HepG2 (cell line): ENCODE measurements at regions not wholly inside any gene's neighbourhood (a gene's known extent, or its start where the extent isn't known, plus 50 kb on each side); places are given as distances from the start of the nearest gene placed in this dataset.

ENCODE experiments used
- ATAC-seq: fragments of 200-7000 bp; cut with Tn5 transposase; 3 replicates; pipeline ENCODE4 v1.9.1; 2020; ENCODE audit warnings: mild to moderate bottlenecking, moderate library complexity
- BruUV-seq: library from RNA; stranded (reverse); fragments of 400-500 nt; replicated peaks from 2 replicates; lab custom pipeline; 2021; lab: Mats Ljungman, UMichigan
- CTCF ChIA-PET: fragments of 300-600 bp; formaldehyde crosslinking; extraction: SDS; loops from one replicate; lab custom pipeline; 2021; ENCODE audit warnings: low total read pairs, inconsistent platforms, low intra/inter-chr PET ratio; lab: Yijun Ruan, JAX
- POLR2A ChIA-PET: fragments of 350-600 bp; sonication (Branson Sonifier 250); formaldehyde crosslinking; loops from one replicate; lab custom pipeline; 2020; ENCODE audit warnings: antibody characterized with exemption, inconsistent platforms; lab: Yijun Ruan, JAX
- DNase-seq: peaks from one replicate; pipeline ENCODE4 v3.0.0-alpha.2; 2015; ENCODE audit warnings: low spot score
- FAIRE-seq: peaks from 3 replicates; lab custom pipeline; 2011; peaks lifted over from hg19 to GRCh38; lab: Jason Lieb, UNC
- H2AFZ ChIP-seq: one replicate; pipeline ENCODE4 v1.6.1; 2011; ENCODE audit warnings: low read length, inconsistent platforms
- H3K27ac ChIP-seq: fragments of 300-600 bp; 3 replicates; pipeline ENCODE4 v1.8.0; 2011; ENCODE audit warnings: mixed run types, mild to moderate bottlenecking, mixed read lengths, low read length, inconsistent platforms; ENCODE audit not compliant: insufficient read depth; ENCODE audit errors: extremely low read length
- H3K27me3 ChIP-seq, 2 experiments: fragments of 200-600 bp in 1 of 2; 2 replicates in 1 of 2; 3 replicates in 1 of 2; pipeline versions ENCODE4 v1.6.0 to v1.8.0; 2011; ENCODE audit warnings: low read length in 2 of 2, mild to moderate bottlenecking in 2 of 2, moderate library complexity in 2 of 2, inconsistent platforms in 1 of 2; ENCODE audit not compliant: insufficient read depth in 2 of 2, control insufficient read depth in 1 of 2
- H3K36me3 ChIP-seq, 2 experiments: fragments of 200-600 bp in 1 of 2; replicated peaks in 1 of 2; 2 replicates in 1 of 2; 3 replicates in 1 of 2; pipeline versions ENCODE4 v1.5.1 to v1.8.0; 2011; ENCODE audit warnings: low read length in 2 of 2, inconsistent platforms in 1 of 2; ENCODE audit not compliant: insufficient read depth in 2 of 2, control insufficient read depth in 1 of 2
- H3K4me1 ChIP-seq: 2 replicates; pipeline ENCODE4 v1.5.1; 2012; ENCODE audit warnings: low read length, inconsistent platforms; ENCODE audit not compliant: insufficient read depth
- H3K4me2 ChIP-seq: 2 replicates; pipeline ENCODE4 v1.6.0; 2011; ENCODE audit warnings: low read depth, low read length, inconsistent platforms
- H3K4me3 ChIP-seq, 3 experiments: fragments of 200-600 bp in 1 of 3; sonication (generic), shearing (Covaris generic) in 1 of 3; replicated peaks in 1 of 3; 2 replicates each; pipeline ENCODE4 v1.5.1; 2011 to 2016; ENCODE audit warnings: low read length in 3 of 3, inconsistent platforms in 2 of 3, low read depth in 2 of 3, mild to moderate bottlenecking in 2 of 3, control low read depth in 1 of 3, mixed read lengths in 1 of 3; ENCODE audit not compliant: insufficient read depth in 1 of 3
- H3K79me2 ChIP-seq: one replicate; pipeline ENCODE4 v1.6.1; 2011; ENCODE audit warnings: low read length, inconsistent platforms; ENCODE audit not compliant: insufficient read depth
- H3K9ac ChIP-seq: 2 replicates; pipeline ENCODE4 v1.6.0; 2011; ENCODE audit warnings: mild to moderate bottlenecking, low read depth, low read length, inconsistent platforms; ENCODE audit not compliant: insufficient read depth
- H3K9me3 ChIP-seq: 2 replicates; pipeline ENCODE4 v1.5.1; 2012; ENCODE audit warnings: mild to moderate bottlenecking, low read length
- H4K20me1 ChIP-seq: 2 replicates; pipeline ENCODE4 v1.6.0; 2011; ENCODE audit warnings: inconsistent platforms, mild to moderate bottlenecking, low read length, moderate library complexity; ENCODE audit not compliant: insufficient read depth
- DNMT1 ChIP-seq: sonication (generic); formaldehyde crosslinking; IDR thresholded peaks from 2 replicates; pipeline ENCODE4 v1.5.1; 2020; ENCODE audit warnings: mild to moderate bottlenecking, missing genetic modification reagents
- POLR2A ChIP-seq, 2 experiments: IDR thresholded peaks; 2 replicates each; pipeline ENCODE4 v1.6.1; 2011; ENCODE audit warnings: low read depth in 2 of 2, low read length in 2 of 2, mild to moderate bottlenecking in 1 of 2, moderate library complexity in 1 of 2; ENCODE audit not compliant: insufficient read depth in 1 of 2
- SCMH1 ChIP-seq: sonication (generic); formaldehyde crosslinking; IDR thresholded peaks from 2 replicates; pipeline ENCODE4 v1.9.0; 2021; ENCODE audit warnings: missing genetic modification reagents, mild to moderate bottlenecking, borderline replicate concordance
- SMAD3 ChIP-seq: sonication (generic); formaldehyde crosslinking; IDR thresholded peaks from 2 replicates; pipeline ENCODE4 v1.4.0; 2020; ENCODE audit warnings: missing genetic modification reagents
- SP1 ChIP-seq, 2 experiments: fragments of 450-650 bp in 1 of 2; sonication (generic) in 1 of 2; formaldehyde crosslinking in 1 of 2; IDR thresholded peaks; 2 replicates each; pipeline versions ENCODE4 v1.4.0 to v1.6.1; 2016 to 2020; ENCODE audit warnings: missing genetic modification reagents in 1 of 2
- SP5 ChIP-seq: IDR thresholded peaks from 2 replicates; pipeline ENCODE4 v1.6.1; 2016; ENCODE audit warnings: low read depth, borderline replicate concordance
- SRF ChIP-seq: IDR thresholded peaks from 2 replicates; pipeline ENCODE4 v1.6.1; 2011; ENCODE audit warnings: mild to moderate bottlenecking, low read depth, low read length, moderate library complexity
- ZNF180 ChIP-seq: sonication (generic); formaldehyde crosslinking; IDR thresholded peaks from 2 replicates; pipeline ENCODE4 v1.4.0; 2020; ENCODE audit warnings: low read depth, missing genetic modification reagents, borderline replicate concordance
- ZNF232 ChIP-seq: sonication (generic); formaldehyde crosslinking; IDR thresholded peaks from 2 replicates; pipeline ENCODE4 v1.4.0; 2020; ENCODE audit warnings: missing genetic modification reagents, borderline replicate concordance
- ZNF34 ChIP-seq: sonication (generic); formaldehyde crosslinking; IDR thresholded peaks from 2 replicates; pipeline ENCODE4 v1.4.0; 2020; ENCODE audit warnings: mild to moderate bottlenecking, missing genetic modification reagents, borderline replicate concordance
- ZNF746 ChIP-seq: sonication (generic); formaldehyde crosslinking; IDR thresholded peaks from 2 replicates; pipeline ENCODE4 v1.8.0; 2022; ENCODE audit warnings: mild to moderate bottlenecking, missing genetic modification reagents
- ZNF749 ChIP-seq: sonication (generic); formaldehyde crosslinking; IDR thresholded peaks from 2 replicates; pipeline ENCODE4 v1.8.0; 2022; ENCODE audit warnings: mild to moderate bottlenecking, missing genetic modification reagents, moderate library complexity, borderline replicate concordance
- WGBS: methylation state at CpG from one replicate; pipeline ENCODE4 v1.1.6; 2017; ENCODE audit warnings: low lambda C conversion rate; 5-methylcytosine and 5-hydroxymethylcytosine counted together
- in situ Hi-C: cut with HindIII; loops from 2 replicates; pipeline ENCODE4 v1.10.0; 2017; ENCODE audit warnings: low pct_unique_long_range_greater_than_20kb; ENCODE audit not compliant: extremely low pct_ligation_motif_present
- intact Hi-C: fragments of 100-400 bp; cut with micrococcal nuclease; formaldehyde crosslinking; loops from one replicate; pipeline ENCODE4 v1.10.0; 2022; ENCODE audit not compliant: unreplicated experiment
- TF ChIP-seq, protein P1 (sequence below): sonication (generic); formaldehyde crosslinking; IDR thresholded peaks from 2 replicates; pipeline ENCODE4 v1.4.0; 2020; ENCODE audit warnings: missing genetic modification reagents, borderline replicate concordance
- TF ChIP-seq, protein P2 (sequence below): sonication (generic); formaldehyde crosslinking; conservative IDR thresholded peaks from 2 replicates; pipeline ENCODE4 v1.8.0; 2022; ENCODE audit warnings: mild to moderate bottlenecking, moderate library complexity, missing genetic modification reagents
- TF ChIP-seq, protein P3 (sequence below): sonication (generic); formaldehyde crosslinking; IDR thresholded peaks from 2 replicates; pipeline ENCODE4 v1.8.0; 2022; ENCODE audit warnings: missing genetic modification reagents, mild to moderate bottlenecking, borderline replicate concordance

DNA sequence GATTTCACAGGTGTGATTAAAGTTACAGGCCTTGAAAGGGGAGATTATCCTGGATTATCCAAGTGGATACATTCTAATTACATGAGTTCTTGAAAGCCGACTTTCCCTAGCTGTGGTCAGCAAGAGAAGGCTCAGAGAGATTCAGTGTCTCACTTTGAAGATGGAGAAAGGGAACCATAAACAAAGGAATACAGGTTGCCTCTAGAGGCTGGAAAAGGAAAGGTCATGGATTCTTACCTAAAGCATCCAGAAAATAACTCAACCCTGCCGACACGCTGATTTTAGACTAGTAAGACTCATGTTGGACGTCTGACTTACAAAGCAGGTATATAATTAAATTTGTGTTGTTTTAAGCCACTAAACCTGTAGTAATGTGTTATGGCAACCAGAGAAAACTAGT lies 1095.7 kb upstream of the ZEB2 start (continued):
- TF ChIP-seq ZNF34 (no peak), SCMH1 (CRISPR knock-in tag) (no peak)

DNA sequence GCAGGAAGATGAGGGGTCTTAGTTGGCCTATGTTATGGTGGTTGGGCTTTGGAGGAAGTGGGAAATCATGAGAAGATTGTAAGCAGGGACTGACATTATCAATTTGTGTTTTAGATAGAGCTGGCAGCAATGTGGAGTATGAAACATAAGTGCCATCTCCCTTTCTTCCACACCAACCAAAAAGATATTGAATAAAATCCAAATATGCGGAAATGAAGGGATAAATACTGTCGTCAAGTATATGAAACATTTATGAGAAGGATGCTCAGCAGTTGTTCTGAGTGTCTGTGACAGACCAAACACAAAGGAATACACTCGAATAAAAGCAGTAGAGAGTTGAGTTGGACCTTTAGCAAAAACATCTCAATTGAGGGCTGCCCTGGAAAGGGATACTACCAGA lies 1090.0 kb upstream of the ZEB2 start:
- no TSS peak for BruUV-seq
- no peaks in the 10 kb centered on the region for H4K20me1 ChIP-seq
- H3K79me2 ChIP-seq = no peaks in the 10 kb centered on the region
- no peak overlapping the region for H3K4me3 ChIP-seq
- POLR2A ChIA-PET = no interaction called here
- H3K27ac ChIP-seq = no peak overlapping the region
- ATAC-seq (no peak), FAIRE-seq (no peak), DNase-seq (no peak)
- no peak overlapping the region for H2AFZ ChIP-seq
- in situ Hi-C loops = no loop called here
- H3K27me3 ChIP-seq = no peaks in the 10 kb centered on the region
- TF ChIP-seq, protein P1, sequence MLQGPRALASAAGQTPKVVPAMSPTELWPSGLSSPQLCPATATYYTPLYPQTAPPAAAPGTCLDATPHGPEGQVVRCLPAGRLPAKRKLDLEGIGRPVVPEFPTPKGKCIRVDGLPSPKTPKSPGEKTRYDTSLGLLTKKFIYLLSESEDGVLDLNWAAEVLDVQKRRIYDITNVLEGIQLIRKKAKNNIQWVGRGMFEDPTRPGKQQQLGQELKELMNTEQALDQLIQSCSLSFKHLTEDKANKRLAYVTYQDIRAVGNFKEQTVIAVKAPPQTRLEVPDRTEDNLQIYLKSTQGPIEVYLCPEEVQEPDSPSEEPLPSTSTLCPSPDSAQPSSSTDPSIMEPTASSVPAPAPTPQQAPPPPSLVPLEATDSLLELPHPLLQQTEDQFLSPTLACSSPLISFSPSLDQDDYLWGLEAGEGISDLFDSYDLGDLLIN = no peak
- TF ChIP-seq ZNF180 (CRISPR knock-in tag) (no peak), ZNF749 (CRISPR knock-in tag) (no peak), SRF (no peak), ZNF746 (no peak), POLR2A (IDR thresholded peaks at IDR 0.05; ENCODE audit: insufficient read depth in 1 of 2, low read depth in 2 of 2, low read length in 2 of 2) (no peak), SP5 (CRISPR knock-in tag) (no peak), SP1 (IDR thresholded peaks at IDR 0.05) (no peak), SP1 (CRISPR knock-in tag; IDR thresholded peaks at IDR 0.05) (no peak), SMAD3 (CRISPR knock-in tag) (no peak), DNMT1 (CRISPR knock-in tag) (no peak), ZNF232 (CRISPR knock-in tag) (no peak)
- TF ChIP-seq, protein P2, sequence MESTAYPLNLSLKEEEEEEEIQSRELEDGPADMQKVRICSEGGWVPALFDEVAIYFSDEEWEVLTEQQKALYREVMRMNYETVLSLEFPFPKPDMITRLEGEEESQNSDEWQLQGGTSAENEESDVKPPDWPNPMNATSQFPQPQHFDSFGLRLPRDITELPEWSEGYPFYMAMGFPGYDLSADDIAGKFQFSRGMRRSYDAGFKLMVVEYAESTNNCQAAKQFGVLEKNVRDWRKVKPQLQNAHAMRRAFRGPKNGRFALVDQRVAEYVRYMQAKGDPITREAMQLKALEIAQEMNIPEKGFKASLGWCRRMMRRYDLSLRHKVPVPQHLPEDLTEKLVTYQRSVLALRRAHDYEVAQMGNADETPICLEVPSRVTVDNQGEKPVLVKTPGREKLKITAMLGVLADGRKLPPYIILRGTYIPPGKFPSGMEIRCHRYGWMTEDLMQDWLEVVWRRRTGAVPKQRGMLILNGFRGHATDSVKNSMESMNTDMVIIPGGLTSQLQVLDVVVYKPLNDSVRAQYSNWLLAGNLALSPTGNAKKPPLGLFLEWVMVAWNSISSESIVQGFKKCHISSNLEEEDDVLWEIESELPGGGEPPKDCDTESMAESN (CRISPR knock-in tag) = no peak
- TF ChIP-seq, protein P3, sequence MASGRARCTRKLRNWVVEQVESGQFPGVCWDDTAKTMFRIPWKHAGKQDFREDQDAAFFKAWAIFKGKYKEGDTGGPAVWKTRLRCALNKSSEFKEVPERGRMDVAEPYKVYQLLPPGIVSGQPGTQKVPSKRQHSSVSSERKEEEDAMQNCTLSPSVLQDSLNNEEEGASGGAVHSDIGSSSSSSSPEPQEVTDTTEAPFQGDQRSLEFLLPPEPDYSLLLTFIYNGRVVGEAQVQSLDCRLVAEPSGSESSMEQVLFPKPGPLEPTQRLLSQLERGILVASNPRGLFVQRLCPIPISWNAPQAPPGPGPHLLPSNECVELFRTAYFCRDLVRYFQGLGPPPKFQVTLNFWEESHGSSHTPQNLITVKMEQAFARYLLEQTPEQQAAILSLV (CRISPR knock-in tag) = no peak
- intact Hi-C loops = no loop called here
- CTCF ChIA-PET = no interaction called here
- H3K9me3 ChIP-seq = no peaks in the 10 kb centered on the region
- H3K36me3 ChIP-seq = no peaks in the 10 kb centered on the region
- no peak overlapping the region for H3K4me2 ChIP-seq
- 28% methylated on average over 3 of the region's 3 CpGs for whole genome bisulfite sequencing
- H3K4me1 ChIP-seq = no peaks in the 10 kb centered on the region
- H3K9ac ChIP-seq = no peak overlapping the region
